Esophagus squamous epithelium (tissue), 5 donors: ENCODE measurements at regions not wholly inside any gene's neighbourhood (a gene's known extent, or its start where the extent isn't known, plus 50 kb on each side); places are given as distances from the start of the nearest gene placed in this dataset.

ENCODE experiments used
- DNase-seq: peaks from one replicate; lab custom pipeline; 2025; lab: John Stamatoyannopoulos, UW
- H3K27ac ChIP-seq, 4 donors: fragments of 200-600 bp; sonication (generic); one replicate each; pipeline ENCODE4 v1.5.1; 2016 to 2019; ENCODE audit warnings: mild to moderate bottlenecking in 1 of 4
- H3K27me3 ChIP-seq, 4 donors: fragments of 200-600 bp; sonication (generic); 1 replicate in 3 of 4; 2 replicates in 1 of 4; pipeline versions ENCODE4 v1.5.1 to v1.6.0; 2017 to 2021; ENCODE audit warnings: antibody characterized with exemption in 1 of 4
- H3K36me3 ChIP-seq, 3 donors: fragments of 200-600 bp; sonication (generic); one replicate each; pipeline ENCODE4 v1.5.1; 2016 to 2019
- H3K4me1 ChIP-seq, 3 donors: fragments of 200-600 bp; sonication (generic); one replicate each; pipeline ENCODE4 v1.5.1; 2017 to 2019
- H3K4me3 ChIP-seq, 4 donors: fragments of 200-600 bp; sonication (generic); 1 replicate in 3 of 4; 2 replicates in 1 of 4; pipeline ENCODE4 v1.5.1; 2016 to 2019; ENCODE audit warnings: mild to moderate bottlenecking in 2 of 4, moderate library complexity in 1 of 4
- H3K9me3 ChIP-seq, 3 donors: fragments of 200-600 bp; sonication (generic); one replicate each; pipeline ENCODE4 v1.5.1; 2016 to 2019
- CTCF ChIP-seq, 6 experiments: fragments of 450-650 bp in 4 of 6; fragments of 200-600 bp in 2 of 6; sonication (generic) in 2 of 6; IDR thresholded peaks; one replicate each; pipeline ENCODE4 v1.5.1; 2016 to 2019; ENCODE audit warnings: antibody characterized with exemption in 6 of 6, mild to moderate bottlenecking in 4 of 6, moderate library complexity in 4 of 6
- POLR2A ChIP-seq, 4 donors: fragments of 450-650 bp; IDR thresholded peaks; one replicate each; pipeline ENCODE4 v1.6.1; 2017; ENCODE audit warnings: antibody characterized with exemption in 4 of 4, mild to moderate bottlenecking in 4 of 4, moderate library complexity in 3 of 4
- WGBS, 2 donors: methylation state at CpG; one replicate each; pipeline ENCODE4 v1.1.5; 2018; 5-methylcytosine and 5-hydroxymethylcytosine counted together
- intact Hi-C: fragments of 100-400 bp; cut with DNase I; formaldehyde crosslinking; loops from one replicate; pipeline ENCODE4 v1.15.0; 2022
- donor health status: DM: yes; HTN: yes; CAD: no.

GRCh38 chr14:83151571-83151970 lies 1617.9 kb upstream of the SEL1L start:
- TF ChIP-seq POLR2A (IDR thresholded peaks at IDR 0.05) (no peak), CTCF (IDR thresholded peaks at IDR 0.05) (no peak)
- Histone ChIP-seq H3K27me3 (no peaks in the 10 kb centered on the region), H3K27ac (no peak overlapping the region), H3K9me3 (no peaks in the 10 kb centered on the region), H3K36me3 (no peaks in the 10 kb centered on the region), H3K4me1 (no peaks in the 10 kb centered on the region), H3K4me3 (no peak overlapping the region)
- intact Hi-C loops, result no loop called here
- DNase-seq, result no peak
- WGBS, 2 donors, result 67 to 79% methylated on average over 1 of the region's 1 CpG

- no peaks in the 10 kb centered on the region for H3K36me3 ChIP-seq
- WGBS, 2 donors, result 67 to 69% methylated on average over 1 of the region's 1 CpG
- TF ChIP-seq CTCF (IDR thresholded peaks at IDR 0.05), result no peak
- TF ChIP-seq POLR2A (IDR thresholded peaks at IDR 0.05), result no peak
- intact Hi-C loops, result no loop called here
- H3K4me1 ChIP-seq, result no peaks in the 10 kb centered on the region
- no peak overlapping the region for H3K4me3 ChIP-seq
- no peaks in the 10 kb centered on the region for H3K9me3 ChIP-seq
- H3K27me3 ChIP-seq, result no peaks in the 10 kb centered on the region
- no peak overlapping the region for H3K27ac ChIP-seq
- DNase-seq, result no peak
Observed at GRCh38 chr14:83153081-83153480, 1619.4 kb upstream of the SEL1L start.

GRCh38 chr14:83162361-83162929 lies 1628.8 kb upstream of the SEL1L start:
- no peak overlapping the region for H3K27ac ChIP-seq
- TF ChIP-seq POLR2A (IDR thresholded peaks at IDR 0.05), result no peak
- TF ChIP-seq CTCF (IDR thresholded peaks at IDR 0.05), result no peak
- H3K4me3 ChIP-seq, result no peak overlapping the region
- no peaks in the 10 kb centered on the region for H3K9me3 ChIP-seq
- intact Hi-C loops, result no loop called here
- DNase-seq, result no peak
- no peaks in the 10 kb centered on the region for H3K27me3 ChIP-seq
- peaks cover 0 to 10% (median 0%) of the 10 kb centered on the region in 3 donors for H3K4me1 ChIP-seq
- WGBS, 2 donors, result 73 to 87% methylated on average over 5 of the region's 5 CpGs
- H3K36me3 ChIP-seq, result no peaks in the 10 kb centered on the region

- intact Hi-C loops, result no loop called here
- WGBS, 2 donors, result 34 to 44% methylated on average over 4 of the region's 4 CpGs
- no peaks in the 10 kb centered on the region for H3K36me3 ChIP-seq
- no peak overlapping the region for H3K27ac ChIP-seq
- H3K4me3 ChIP-seq, result no peak overlapping the region
- peaks cover 0 to 10% (median 0%) of the 10 kb centered on the region in 3 donors for H3K4me1 ChIP-seq
- H3K27me3 ChIP-seq, result no peaks in the 10 kb centered on the region
- no peaks in the 10 kb centered on the region for H3K9me3 ChIP-seq
- DNase-seq, result no peak
- no peak for TF ChIP-seq POLR2A (IDR thresholded peaks at IDR 0.05)
- TF ChIP-seq CTCF (IDR thresholded peaks at IDR 0.05), result no peak
Observed at GRCh38 chr14:83163016-83163415, 1629.4 kb upstream of the SEL1L start.

- H3K9me3 ChIP-seq, result no peaks in the 10 kb centered on the region
- WGBS, 2 donors, result 41 to 45% methylated on average over 6 of the region's 6 CpGs
- DNase-seq, result no peak
- H3K36me3 ChIP-seq, result no peaks in the 10 kb centered on the region
- H3K4me3 ChIP-seq, result no peak overlapping the region
- TF ChIP-seq CTCF (IDR thresholded peaks at IDR 0.05) (no peak), POLR2A (IDR thresholded peaks at IDR 0.05) (no peak)
- H3K4me1 ChIP-seq, result peaks cover 0 to 10% (median 0%) of the 10 kb centered on the region in 3 donors
- H3K27me3 ChIP-seq, result no peaks in the 10 kb centered on the region
- intact Hi-C loops, result no loop called here
- no peak overlapping the region for H3K27ac ChIP-seq
Observed at GRCh38 chr14:83164016-83164415, 1630.4 kb upstream of the SEL1L start.
